ENCODE measurements at regions not wholly inside any gene's neighbourhood (a gene's known extent, or its start where the extent isn't known, plus 50 kb on each side); places are given as distances from the start of the nearest gene placed in this dataset.

- Histone ChIP-seq H3K4me3 (ENCODE audit: low read length, poor library complexity, severe bottlenecking) (no peak overlapping the region), H3K9me2 (replicated peaks; ENCODE audit: low read depth, low read length) (no peaks in the 10 kb centered on the region), H3K79me2 (ENCODE audit: insufficient read depth, low read length) (no peaks in the 10 kb centered on the region), H3K4me2 (ENCODE audit: low read depth, low read length, poor library complexity, severe bottlenecking) (no peak overlapping the region), H3K9ac (ENCODE audit: low read depth, low read length, poor library complexity, severe bottlenecking) (no peak overlapping the region), H4K20me1 (ENCODE audit: insufficient read depth, low read length, poor library complexity, severe bottlenecking) (no peaks in the 10 kb centered on the region), H3F3A (ENCODE audit: low read depth) (no peaks in the 10 kb centered on the region), H3K9me3 (ENCODE audit: insufficient read depth, low read depth, low read length) (no peaks in the 10 kb centered on the region), H3K4me1 (ENCODE audit: insufficient read depth, low read length, poor library complexity, severe bottlenecking) (no peaks in the 10 kb centered on the region), H3K36me3 (ENCODE audit: insufficient read depth, low read length) (no peaks in the 10 kb centered on the region), H2AFZ (ENCODE audit: low read length) (no peak overlapping the region), H3K27me3 (ENCODE audit: insufficient read depth, low read length, poor library complexity, severe bottlenecking) (no peaks in the 10 kb centered on the region)
- TF ChIP-seq EZH2phosphoT487 (IDR thresholded peaks at IDR 0.05; ENCODE audit: borderline replicate concordance) (no peak), CTCF (conservative IDR thresholded peaks at IDR 0.05; ENCODE audit: low read length) (no peak)
These were observed 511.9 kb downstream of the HAPSTR1 start for GRCh38 chr16:9603316-9603715.

GRCh38 chr16:9607515-9608230 lies 516.2 kb downstream of the HAPSTR1 start:
- Histone ChIP-seq H4K20me1 (ENCODE audit: insufficient read depth, low read length, poor library complexity, severe bottlenecking) (no peaks in the 10 kb centered on the region), H3K9me2 (replicated peaks; ENCODE audit: low read depth, low read length) (no peaks in the 10 kb centered on the region), H3F3A (ENCODE audit: low read depth) (no peaks in the 10 kb centered on the region), H3K4me1 (ENCODE audit: insufficient read depth, low read length, poor library complexity, severe bottlenecking) (no peaks in the 10 kb centered on the region), H3K4me3 (ENCODE audit: low read length, poor library complexity, severe bottlenecking) (no peak overlapping the region), H3K9ac (ENCODE audit: low read depth, low read length, poor library complexity, severe bottlenecking) (no peak overlapping the region), H3K9me3 (ENCODE audit: insufficient read depth, low read depth, low read length) (no peaks in the 10 kb centered on the region), H2AFZ (ENCODE audit: low read length) (no peak overlapping the region), H3K79me2 (ENCODE audit: insufficient read depth, low read length) (no peaks in the 10 kb centered on the region), H3K4me2 (ENCODE audit: low read depth, low read length, poor library complexity, severe bottlenecking) (no peak overlapping the region), H3K36me3 (ENCODE audit: insufficient read depth, low read length) (no peaks in the 10 kb centered on the region), H3K27me3 (ENCODE audit: insufficient read depth, low read length, poor library complexity, severe bottlenecking) (no peaks in the 10 kb centered on the region)
- TF ChIP-seq CTCF (conservative IDR thresholded peaks at IDR 0.05; ENCODE audit: low read length) (no peak), EZH2phosphoT487 (IDR thresholded peaks at IDR 0.05; ENCODE audit: borderline replicate concordance) (no peak)

- no peaks in the 10 kb centered on the region for H3K9me3 ChIP-seq (ENCODE audit: insufficient read depth, low read depth, low read length)
- no peak overlapping the region for H3K4me3 ChIP-seq (ENCODE audit: low read length, poor library complexity, severe bottlenecking)
- no peak for TF ChIP-seq CTCF (conservative IDR thresholded peaks at IDR 0.05; ENCODE audit: low read length)
- TF ChIP-seq EZH2phosphoT487 (IDR thresholded peaks at IDR 0.05; ENCODE audit: borderline replicate concordance): no peak
- no peaks in the 10 kb centered on the region for H3K79me2 ChIP-seq (ENCODE audit: insufficient read depth, low read length)
- no peaks in the 10 kb centered on the region for H3K9me2 ChIP-seq (replicated peaks; ENCODE audit: low read depth, low read length)
- H3F3A ChIP-seq (ENCODE audit: low read depth): no peaks in the 10 kb centered on the region
- no peak overlapping the region for H2AFZ ChIP-seq (ENCODE audit: low read length)
- H3K4me2 ChIP-seq (ENCODE audit: low read depth, low read length, poor library complexity, severe bottlenecking): no peak overlapping the region
- no peaks in the 10 kb centered on the region for H3K4me1 ChIP-seq (ENCODE audit: insufficient read depth, low read length, poor library complexity, severe bottlenecking)
- H3K27me3 ChIP-seq (ENCODE audit: insufficient read depth, low read length, poor library complexity, severe bottlenecking): no peaks in the 10 kb centered on the region
- H3K9ac ChIP-seq (ENCODE audit: low read depth, low read length, poor library complexity, severe bottlenecking): no peak overlapping the region
- no peaks in the 10 kb centered on the region for H3K36me3 ChIP-seq (ENCODE audit: insufficient read depth, low read length)
- H4K20me1 ChIP-seq (ENCODE audit: insufficient read depth, low read length, poor library complexity, severe bottlenecking): no peaks in the 10 kb centered on the region
These were observed 519.3 kb downstream of the HAPSTR1 start for GRCh38 chr16:9610727-9611126.
